ENCODE measurements at regions not wholly inside any gene's neighbourhood (a gene's known extent, or its start where the extent isn't known, plus 50 kb on each side); places are given as distances from the start of the nearest gene placed in this dataset.

GRCh38 chr16:55271945-55272513 lies 52.0 kb upstream of the IRX6 start:
- DNase-seq (ENCODE audit: low read depth), result no peak

- DNase-seq (ENCODE audit: low read depth), result no peak
These were observed 51.3 kb upstream of the IRX6 start for GRCh38 chr16:55272744-55273143.

DNA sequence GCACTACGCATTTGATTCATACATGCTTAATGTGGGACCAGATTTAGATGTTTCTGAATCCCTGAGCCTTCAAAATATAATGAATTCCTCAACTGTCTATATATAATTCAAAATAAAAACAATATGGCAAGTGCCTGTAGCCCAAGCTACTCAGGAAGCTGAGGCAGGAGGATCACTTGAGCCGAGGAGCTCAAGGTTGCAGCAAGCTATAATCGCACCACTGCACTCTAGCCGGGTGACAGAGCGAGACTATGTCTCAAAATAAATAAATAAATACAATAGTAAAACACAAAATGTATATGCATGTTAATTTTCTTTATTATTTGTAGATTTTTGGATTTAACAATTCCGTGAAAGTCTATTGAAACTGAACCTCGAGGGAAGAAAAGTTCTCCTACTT lies 50.6 kb upstream of the IRX6 start:
- DNase-seq (ENCODE audit: low read depth), result no peak

DNA sequence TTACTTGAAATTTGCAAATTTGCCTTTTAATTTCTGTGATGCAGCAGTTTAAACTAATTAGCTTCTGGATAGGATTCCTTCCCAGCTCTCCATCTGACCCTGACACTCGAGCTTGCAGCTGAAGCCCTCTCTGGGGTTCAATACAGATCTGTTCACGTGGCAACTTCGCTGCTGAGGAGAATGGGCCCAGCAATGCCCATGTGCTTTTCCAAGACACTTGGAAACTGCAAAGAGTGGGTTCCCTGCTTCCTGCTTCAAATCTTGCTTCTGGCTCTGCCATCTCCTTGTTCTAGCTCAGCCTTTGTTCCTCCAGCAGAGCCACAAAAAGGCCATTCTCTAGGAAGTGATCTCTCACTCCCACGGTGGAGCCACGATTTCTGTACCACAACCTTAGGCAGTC lies 50.0 kb upstream of the IRX6 start:
- DNase-seq (ENCODE audit: low read depth), result no peak
